Middle frontal gyrus (tissue), 1 donor: ENCODE measurements at regions not wholly inside any gene's neighbourhood (a gene's known extent, or its start where the extent isn't known, plus 50 kb on each side); places are given as distances from the start of the nearest gene placed in this dataset.

Experiments used
- DNase-seq: peaks from one replicate; pipeline ENCODE4 v3.0.0-alpha.2; 2015; ENCODE audit warnings: low spot score; ENCODE audit errors: extremely low spot score

DNA sequence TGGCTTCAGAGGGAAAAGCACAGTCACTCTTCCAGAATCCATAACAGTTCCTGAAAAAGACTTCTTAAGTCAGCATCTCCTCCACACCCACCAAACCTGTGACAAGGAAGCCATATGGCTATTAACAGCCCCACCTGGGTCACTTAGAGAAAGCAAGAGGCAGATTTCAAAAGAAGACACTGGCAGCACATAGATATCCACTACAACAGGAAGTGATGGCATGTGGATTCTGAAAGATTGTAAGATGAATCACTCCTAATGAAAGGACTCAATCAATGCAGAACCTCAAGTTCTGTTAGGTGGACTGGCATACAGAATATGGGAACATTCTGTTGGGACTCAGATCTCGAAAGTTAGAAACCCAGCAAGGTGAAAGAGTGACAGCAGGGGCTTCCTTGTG is 365.9 kb downstream of the TGFB2 start:
- no peak for DNase-seq

- no peak for DNase-seq
These were observed 366.9 kb downstream of the TGFB2 start for GRCh38 chr1:218711884-218712674.

DNA sequence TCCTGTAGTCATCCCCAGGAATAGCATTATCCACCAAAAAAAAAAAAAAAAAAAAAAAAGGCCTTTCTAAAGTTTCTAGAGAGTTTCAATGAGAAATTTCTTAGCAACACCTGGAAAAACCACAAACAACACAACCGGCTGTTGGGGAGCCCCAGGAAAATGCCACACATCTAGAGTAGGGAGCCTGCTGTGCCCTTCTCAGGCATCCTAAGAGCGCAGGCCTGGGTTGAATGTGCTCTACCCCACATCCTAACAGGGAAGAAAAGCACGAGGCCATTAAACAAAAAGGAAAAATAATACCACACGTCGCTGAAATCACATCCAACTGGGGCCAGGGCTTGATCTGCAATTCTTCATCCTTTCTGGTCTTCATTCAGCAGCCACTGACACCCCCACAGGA is 367.5 kb downstream of the TGFB2 start:
- DNase-seq = no peak

DNA sequence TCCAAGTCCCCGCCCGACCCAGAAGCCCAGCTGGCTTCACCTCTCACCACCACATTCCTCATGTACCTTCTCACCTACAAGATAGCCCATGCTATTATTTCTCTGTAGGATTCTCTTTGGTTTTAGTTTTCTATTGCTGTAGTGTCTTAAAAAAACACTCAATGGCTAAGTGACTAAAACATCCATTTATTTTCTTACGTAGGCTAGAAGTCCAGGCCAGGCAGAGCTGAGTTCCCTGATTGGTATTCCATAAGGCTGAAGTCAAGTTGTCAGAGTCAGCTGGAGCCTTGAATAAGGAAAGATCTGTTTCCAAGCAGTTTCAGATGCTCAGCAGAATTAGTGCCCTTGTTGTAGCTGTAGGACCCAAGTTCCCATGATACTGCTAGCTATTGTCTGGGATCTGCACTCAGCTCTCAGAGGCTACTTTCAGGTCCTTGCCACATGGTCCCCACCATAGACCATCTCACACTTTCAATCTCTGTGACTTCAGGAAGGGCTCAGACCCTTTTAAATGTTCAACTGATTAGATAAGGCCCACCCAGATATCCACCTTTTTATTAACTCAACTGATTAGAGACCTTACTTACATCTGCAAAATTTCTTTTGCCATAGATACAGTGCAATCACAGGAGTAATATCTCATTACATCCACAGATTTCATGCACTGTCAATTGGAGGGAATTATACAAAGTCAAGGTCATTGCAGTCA is 371.0 kb downstream of the TGFB2 start:
- no peak for DNase-seq

DNA sequence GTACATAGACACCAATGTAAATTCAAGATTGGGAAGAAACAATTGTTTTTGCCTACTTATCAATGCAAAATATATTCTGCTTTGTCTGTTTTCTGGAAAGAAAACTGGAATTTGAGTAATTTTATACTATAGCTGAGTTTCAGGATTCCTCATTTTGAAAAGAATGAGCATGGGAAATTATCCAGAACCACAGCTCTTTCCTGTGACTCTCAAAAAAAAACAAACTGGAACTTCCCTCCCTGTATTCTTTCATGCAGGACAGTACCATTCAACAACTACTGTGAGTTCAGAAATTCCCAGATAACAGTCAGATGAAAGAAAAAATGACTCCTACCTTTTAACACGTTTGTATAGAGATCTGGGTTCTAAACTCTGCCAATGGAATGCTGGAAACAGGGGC is 372.4 kb downstream of the TGFB2 start:
- DNase-seq = no peak

DNA sequence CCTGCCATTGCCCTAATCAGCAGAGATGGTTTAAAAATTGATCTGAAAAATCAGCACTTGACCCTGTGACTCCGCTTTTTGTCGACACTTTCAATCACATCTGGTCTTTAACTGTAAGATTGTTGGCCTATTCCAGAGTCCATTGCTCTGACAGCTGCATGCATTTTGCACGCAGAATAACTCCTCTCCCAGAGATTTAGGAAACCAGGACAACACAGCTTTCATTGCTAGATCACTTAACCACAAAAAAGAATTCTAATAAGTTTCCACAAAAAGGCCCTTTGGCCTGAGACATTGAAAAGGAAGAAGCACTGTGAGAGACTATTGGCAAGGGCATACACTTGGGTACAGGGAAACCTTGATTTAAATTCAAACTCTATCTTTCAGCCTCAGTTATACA is 373.1 kb downstream of the TGFB2 start:
- no peak for DNase-seq

- no peak for DNase-seq
These were observed 373.8 kb downstream of the TGFB2 start for GRCh38 chr1:218718977-218719376.

DNA sequence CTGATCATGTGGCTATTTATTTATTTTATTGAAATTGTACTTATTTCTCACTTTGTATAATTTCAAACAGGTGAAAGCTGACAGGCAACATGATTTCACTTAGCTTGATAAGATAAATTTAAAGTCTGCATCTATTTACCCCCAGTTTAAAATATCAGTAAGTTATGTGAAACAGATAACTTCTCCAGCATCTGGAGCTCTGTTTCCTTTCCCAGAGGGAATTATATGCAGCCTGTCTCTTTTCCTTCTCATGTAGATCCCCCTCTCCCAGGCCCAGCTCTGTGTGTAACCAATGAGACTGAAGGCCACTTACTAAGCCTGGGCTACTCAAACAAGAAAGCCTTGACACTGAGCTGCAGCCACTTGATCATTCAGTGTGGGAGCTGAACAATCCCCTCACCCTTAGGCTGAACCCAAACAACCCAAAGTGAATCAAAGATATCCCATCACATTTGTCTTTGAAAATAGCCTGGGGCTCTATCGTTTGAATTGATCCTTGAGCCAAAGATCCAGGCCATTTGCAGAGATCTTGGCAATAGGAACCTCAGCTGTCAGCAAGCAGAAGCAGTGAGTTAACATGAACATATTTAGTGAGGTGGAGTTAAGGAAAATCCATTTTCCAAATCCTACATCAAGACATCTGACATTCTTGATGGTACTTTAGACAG is 383.9 kb downstream of the TGFB2 start:
- DNase-seq = no peak

- no peak for DNase-seq
These were observed 390.4 kb downstream of the TGFB2 start for GRCh38 chr1:218735436-218736032.

DNA sequence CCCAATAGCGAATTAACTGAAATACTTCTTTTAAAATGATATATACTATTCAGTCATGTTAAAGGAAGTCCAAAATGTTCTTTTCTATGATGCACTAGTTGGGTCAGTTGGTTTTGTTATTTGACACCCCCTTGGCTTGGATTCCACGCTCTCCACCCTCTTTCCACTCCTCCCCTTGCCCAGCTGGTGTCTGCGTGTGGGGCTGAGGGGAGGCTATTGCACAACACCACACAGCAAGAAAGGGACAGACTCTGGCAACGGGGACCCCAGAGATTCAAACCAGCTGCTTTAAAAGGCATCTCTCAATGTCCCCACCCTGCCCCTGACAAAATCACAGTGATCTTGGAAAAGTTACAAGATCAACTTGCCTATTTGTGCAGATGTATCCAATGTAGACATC is 394.3 kb downstream of the TGFB2 start:
- no peak for DNase-seq

- no peak for DNase-seq
These were observed 396.7 kb downstream of the TGFB2 start for GRCh38 chr1:218741852-218742251.

- DNase-seq = no peak
These were observed 397.5 kb downstream of the TGFB2 start for GRCh38 chr1:218742467-218743262.

DNA sequence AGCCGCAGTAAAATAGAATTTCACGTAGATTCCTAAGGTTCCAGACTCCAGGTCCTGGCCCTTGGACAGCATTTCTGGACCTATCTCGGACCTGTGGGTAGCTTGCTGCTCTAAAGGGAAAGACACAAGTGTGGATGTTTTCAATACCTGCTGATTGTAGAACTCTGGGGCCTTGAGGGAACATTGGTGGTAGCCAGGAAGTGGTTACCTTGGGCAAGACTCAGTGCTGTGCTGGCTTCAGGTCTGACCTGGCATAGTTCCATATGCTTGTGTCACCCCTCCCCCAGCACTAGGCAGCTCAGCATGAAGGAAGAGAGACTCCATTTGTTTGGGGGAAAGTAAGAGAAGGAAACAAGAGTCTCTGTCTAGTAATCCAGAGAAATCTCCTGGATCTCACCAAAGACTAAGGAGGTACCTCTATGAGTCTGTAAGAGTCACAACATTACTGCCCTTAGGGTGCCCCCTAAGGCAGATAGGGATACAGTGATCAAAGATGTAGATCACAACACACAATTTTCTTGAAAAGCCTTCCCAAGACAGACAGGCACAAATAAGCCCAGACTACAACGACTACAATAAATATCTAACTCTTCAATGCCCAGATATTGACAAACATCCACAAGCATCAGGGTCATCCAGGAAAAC is 398.8 kb downstream of the TGFB2 start:
- DNase-seq = no peak

- no peak for DNase-seq
These were observed 402.9 kb downstream of the TGFB2 start for GRCh38 chr1:218748071-218748470.

DNA sequence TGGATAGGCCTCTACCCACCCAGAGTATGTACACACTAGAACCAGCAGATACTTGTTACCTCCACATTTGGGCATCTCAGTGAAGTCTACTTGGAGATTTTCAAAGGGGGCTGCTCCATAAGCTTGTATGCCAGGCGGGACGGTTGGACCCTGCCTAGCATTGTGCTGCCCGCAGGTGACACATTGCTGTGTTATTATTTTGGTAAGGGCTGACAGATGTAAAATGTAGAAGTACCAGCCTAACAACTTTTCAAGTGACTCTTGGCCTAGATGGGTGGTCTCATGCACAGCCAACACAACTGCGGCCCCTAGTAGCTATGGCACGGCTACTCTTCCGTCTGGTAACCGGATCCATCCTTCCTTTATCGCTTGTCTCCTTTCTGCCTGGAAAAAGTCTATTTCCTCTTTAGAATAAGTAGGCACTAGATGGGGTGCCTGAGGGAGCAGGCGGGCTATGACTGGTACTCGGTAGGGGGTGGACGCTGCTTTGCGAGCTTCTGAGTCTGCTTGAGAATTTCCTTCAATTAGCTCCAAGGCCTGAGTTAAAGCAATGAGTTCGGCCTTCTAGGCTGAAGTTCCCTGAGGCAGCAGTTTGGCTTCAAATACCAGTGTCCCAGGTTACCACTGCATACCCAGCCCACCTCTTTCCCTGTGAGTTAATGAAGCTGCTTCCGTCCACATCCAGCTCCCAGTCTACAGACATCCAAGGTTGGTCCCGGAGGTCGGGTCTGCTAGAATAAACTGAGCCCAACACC is 405.3 kb downstream of the TGFB2 start:
- no peak for DNase-seq

DNA sequence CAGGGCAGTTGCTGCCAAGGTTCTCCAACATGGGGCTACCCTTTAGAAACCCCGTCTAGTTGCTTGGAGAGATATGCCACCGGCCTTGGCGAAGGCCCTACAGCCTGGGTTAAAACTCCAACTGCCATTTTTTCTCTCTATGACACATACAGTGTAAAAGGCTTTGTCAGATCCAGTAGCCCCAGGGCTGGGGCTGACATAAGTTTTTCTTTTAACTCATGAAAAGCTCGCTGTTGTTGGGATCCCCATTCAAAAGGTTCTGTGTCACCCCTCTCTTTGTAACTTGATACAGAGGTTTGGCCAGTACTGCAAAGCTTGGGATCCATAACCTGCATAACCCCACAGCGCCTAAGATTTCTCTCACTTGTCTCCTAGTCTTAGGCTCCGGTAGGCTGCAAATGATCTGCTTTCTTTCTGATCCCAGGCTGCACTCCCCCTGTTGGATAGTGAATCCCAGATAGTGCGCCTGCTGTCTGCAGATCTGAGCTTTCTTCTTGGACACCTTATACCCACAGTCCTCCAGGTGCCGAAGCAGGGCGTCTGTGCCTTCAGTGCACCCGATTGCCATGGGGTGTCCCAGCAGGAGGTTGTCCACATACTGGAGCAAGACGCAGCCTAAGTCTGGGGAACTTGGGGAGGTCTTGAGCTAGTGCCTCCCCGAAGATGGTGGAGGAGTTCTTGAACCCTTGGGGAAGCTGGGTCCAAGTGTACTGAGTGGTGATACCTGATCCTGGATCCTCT is 406.2 kb downstream of the TGFB2 start:
- DNase-seq = no peak

GRCh38 chr1:218752126-218752525 is 407.0 kb downstream of the TGFB2 start:
- no peak for DNase-seq

- DNase-seq = no peak
These were observed 409.3 kb downstream of the TGFB2 start for GRCh38 chr1:218754477-218754876.

DNA sequence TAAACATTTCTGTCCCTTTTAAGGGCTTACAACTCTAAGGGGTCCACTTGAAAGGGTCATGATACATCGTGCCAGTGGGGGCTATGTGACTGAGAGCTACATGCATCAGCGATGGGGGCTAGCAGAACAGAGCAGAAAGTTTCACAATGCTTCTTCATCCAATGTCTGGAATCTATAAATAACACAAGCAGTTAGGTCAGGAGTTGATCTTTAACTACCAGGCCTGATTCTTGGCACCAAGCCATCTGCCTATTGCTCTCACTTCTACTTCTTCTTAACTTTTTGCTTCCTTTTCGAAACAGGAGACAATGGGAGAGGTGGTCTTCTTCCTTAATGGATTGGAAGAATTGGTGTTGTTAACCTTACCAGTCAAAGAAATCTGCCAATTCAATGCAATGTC is 410.0 kb downstream of the TGFB2 start:
- DNase-seq = no peak
